PC-3 (cell line): ENCODE measurements at regions not wholly inside any gene's neighbourhood (a gene's known extent, or its start where the extent isn't known, plus 50 kb on each side); places are given as distances from the start of the nearest gene placed in this dataset.

Experiments used
- ATAC-seq: fragments of 200-7000 bp; cut with Tn5 transposase; 2 replicates; pipeline ENCODE4 v1.9.1; 2020; ENCODE audit warnings: mild to moderate bottlenecking, moderate library complexity
- BruUV-seq: library from RNA; stranded (reverse); fragments of 400-500 nt; replicated peaks from 2 replicates; lab custom pipeline; 2021; lab: Mats Ljungman, UMichigan
- CTCF ChIA-PET: fragments of 300-600 bp; sonication (Branson Sonifier 250); formaldehyde crosslinking; loops from one replicate; lab custom pipeline; 2022; ENCODE audit warnings: antibody characterized with exemption; lab: Charles Lee
- POLR2A ChIA-PET: fragments of 300-600 bp; sonication (Branson Sonifier 250); formaldehyde crosslinking; loops from one replicate; lab custom pipeline; 2022; ENCODE audit warnings: antibody characterized with exemption; ENCODE audit not compliant: unreplicated experiment; lab: Charles Lee
- DNase-seq: peaks from one replicate; pipeline ENCODE4 v3.0.0-alpha.2; 2015
- H2AFZ ChIP-seq: fragments of 300-600 bp; sonication (generic); 2 replicates; pipeline ENCODE4 v1.6.0; 2016; ENCODE audit warnings: antibody characterized with exemption, low read length
- H3F3A ChIP-seq: fragments of 300-600 bp; sonication (generic); one replicate; pipeline ENCODE4 v1.6.0; 2017; ENCODE audit warnings: antibody characterized with exemption, low read length, control low read depth, mild to moderate bottlenecking; ENCODE audit not compliant: unreplicated experiment
- H3K27ac ChIP-seq: fragments of 300-600 bp; sonication (generic); 2 replicates; pipeline ENCODE4 v1.5.1; 2016; ENCODE audit warnings: mild to moderate bottlenecking, low read length
- H3K27me3 ChIP-seq: fragments of 300-600 bp; sonication (generic); 2 replicates; pipeline ENCODE4 v1.6.1; 2016; ENCODE audit warnings: low read length, mixed read lengths
- H3K36me3 ChIP-seq: fragments of 300-600 bp; sonication (generic); 2 replicates; pipeline ENCODE4 v1.6.1; 2016; ENCODE audit warnings: low read depth, mixed run types, low read length, mixed read lengths
- H3K4me1 ChIP-seq: fragments of 300-600 bp; sonication (generic); 2 replicates; pipeline ENCODE4 v1.5.1; 2016; ENCODE audit warnings: low read length; ENCODE audit not compliant: insufficient read depth
- H3K4me2 ChIP-seq: fragments of 300-600 bp; sonication (generic); 2 replicates; pipeline ENCODE4 v1.6.0; 2016; ENCODE audit warnings: low read length
- H3K4me3 ChIP-seq: fragments of 300-600 bp; sonication (generic); 2 replicates; pipeline ENCODE4 v1.5.1; 2016; ENCODE audit warnings: mild to moderate bottlenecking, low read length, mixed read lengths
- H3K79me2 ChIP-seq: fragments of 300-600 bp; sonication (generic); 2 replicates; pipeline ENCODE4 v1.6.1; 2017; ENCODE audit warnings: low read length, mixed read lengths
- H3K9ac ChIP-seq: fragments of 300-600 bp; sonication (generic); 2 replicates; pipeline ENCODE4 v1.6.0; 2016; ENCODE audit warnings: mild to moderate bottlenecking, low read length
- H3K9me2 ChIP-seq: fragments of 300-600 bp; sonication (generic); replicated peaks from 2 replicates; pipeline ENCODE4 v1.6.1; 2016; ENCODE audit warnings: mixed run types, low read length, mixed read lengths
- H3K9me3 ChIP-seq: fragments of 300-600 bp; sonication (generic); 2 replicates; pipeline ENCODE4 v1.6.1; 2016; ENCODE audit warnings: low read length, mixed read lengths
- H4K20me1 ChIP-seq: fragments of 300-600 bp; sonication (generic); 2 replicates; pipeline ENCODE4 v1.6.1; 2016; ENCODE audit warnings: low read length, mixed read lengths
- CTCF ChIP-seq: fragments of 300-600 bp; sonication (generic); conservative IDR thresholded peaks from 2 replicates; pipeline ENCODE4 v1.5.1; 2017; ENCODE audit warnings: antibody characterized with exemption, low read depth, mild to moderate bottlenecking, low read length
- EZH2 ChIP-seq: fragments of 300-600 bp; sonication (generic); IDR thresholded peaks from one replicate; pipeline ENCODE4 v1.6.1; 2017; ENCODE audit warnings: antibody characterized with exemption, mild to moderate bottlenecking, low read length; ENCODE audit not compliant: unreplicated experiment
- EZH2phosphoT487 ChIP-seq: fragments of 300-600 bp; sonication (generic); IDR thresholded peaks from 2 replicates; pipeline ENCODE4 v1.6.1; 2018; ENCODE audit warnings: mild to moderate bottlenecking, antibody characterized with exemption, low read length, borderline replicate concordance
- intact Hi-C: fragments of 100-400 bp; cut with micrococcal nuclease; formaldehyde crosslinking; loops from 2 replicates; pipeline ENCODE4 v1.9.0; 2023

GRCh38 chr6:139643986-139644385 lies 269.5 kb upstream of the CITED2 start:
- ChIA-PET POLR2A (no interaction called here), CTCF (no interaction called here)
- H4K20me1 ChIP-seq = no peaks in the 10 kb centered on the region
- no peaks in the 10 kb centered on the region for H3K4me1 ChIP-seq
- DNase-seq (no peak), ATAC-seq (no peak)
- BruUV-seq = no TSS peak
- no peaks in the 10 kb centered on the region for H3K27me3 ChIP-seq
- H3K27ac ChIP-seq = no peak overlapping the region
- H3F3A ChIP-seq = no peaks in the 10 kb centered on the region
- no peak overlapping the region for H3K4me3 ChIP-seq
- no peaks in the 10 kb centered on the region for H3K9me2 ChIP-seq
- H2AFZ ChIP-seq = no peak overlapping the region
- intact Hi-C loops = no loop called here
- H3K9me3 ChIP-seq = no peaks in the 10 kb centered on the region
- H3K79me2 ChIP-seq = no peaks in the 10 kb centered on the region
- TF ChIP-seq EZH2phosphoT487 (no peak), CTCF (no peak), EZH2 (no peak)
- no peaks in the 10 kb centered on the region for H3K36me3 ChIP-seq
- H3K4me2 ChIP-seq = no peak overlapping the region
- H3K9ac ChIP-seq = no peak overlapping the region

- ATAC-seq (no peak), DNase-seq (no peak)
- Histone ChIP-seq H3K4me3 (no peak overlapping the region), H3K79me2 (no peaks in the 10 kb centered on the region), H3K9me3 (no peaks in the 10 kb centered on the region), H3K9ac (no peak overlapping the region), H2AFZ (no peak overlapping the region), H3K36me3 (no peaks in the 10 kb centered on the region), H4K20me1 (no peaks in the 10 kb centered on the region), H3K4me2 (no peak overlapping the region), H3K9me2 (no peaks in the 10 kb centered on the region), H3K27me3 (no peaks in the 10 kb centered on the region), H3K4me1 (no peaks in the 10 kb centered on the region), H3F3A (no peaks in the 10 kb centered on the region), H3K27ac (no peak overlapping the region)
- CTCF ChIA-PET = no interaction called here
- POLR2A ChIA-PET = no interaction called here
- BruUV-seq = no TSS peak
- TF ChIP-seq EZH2 = no peak
- no peak for TF ChIP-seq CTCF
- no peak for TF ChIP-seq EZH2phosphoT487
- intact Hi-C loops = no loop called here
These were observed 267.9 kb upstream of the CITED2 start for GRCh38 chr6:139642346-139642745.

- no peaks in the 10 kb centered on the region for H3K79me2 ChIP-seq
- no peak for DNase-seq
- no peak overlapping the region for H2AFZ ChIP-seq
- H3K4me2 ChIP-seq = no peak overlapping the region
- no peaks in the 10 kb centered on the region for H3K36me3 ChIP-seq
- H3K9me2 ChIP-seq = no peaks in the 10 kb centered on the region
- no peaks in the 10 kb centered on the region for H3K27me3 ChIP-seq
- no peak overlapping the region for H3K27ac ChIP-seq
- H3F3A ChIP-seq = no peaks in the 10 kb centered on the region
- no peak for TF ChIP-seq EZH2
- ATAC-seq = no peak
- no peaks in the 10 kb centered on the region for H4K20me1 ChIP-seq
- no peaks in the 10 kb centered on the region for H3K4me1 ChIP-seq
- BruUV-seq = no TSS peak
- ChIA-PET POLR2A (no interaction called here), CTCF (no interaction called here)
- no peak overlapping the region for H3K4me3 ChIP-seq
- no peak overlapping the region for H3K9ac ChIP-seq
- intact Hi-C loops = no loop called here
- no peaks in the 10 kb centered on the region for H3K9me3 ChIP-seq
These were observed 266.9 kb upstream of the CITED2 start for GRCh38 chr6:139641376-139641775.
